ENCODE measurements at regions not wholly inside any gene's neighbourhood (a gene's known extent, or its start where the extent isn't known, plus 50 kb on each side); places are given as distances from the start of the nearest gene placed in this dataset.

DNA sequence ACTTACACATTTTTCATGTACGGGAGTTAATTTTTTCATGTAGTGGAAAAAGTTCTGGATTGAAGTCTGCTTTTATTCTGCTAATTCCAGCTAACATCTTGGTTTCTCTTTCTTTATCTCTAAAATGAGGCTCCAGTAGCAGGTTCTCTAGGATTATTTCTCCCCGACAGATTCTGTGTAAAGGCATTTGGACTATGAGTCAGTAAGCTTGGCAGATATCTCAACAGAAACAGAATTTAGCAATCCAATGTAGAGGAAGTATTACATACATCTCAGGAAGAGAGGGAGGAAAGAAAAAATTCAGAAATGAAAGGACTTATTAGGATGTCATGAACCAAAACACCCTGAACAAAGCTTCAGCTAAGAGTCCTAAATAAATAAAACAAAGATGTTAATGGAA, 1682.3 kb upstream of the TENM3 start (continued):
- TF ChIP-seq ZNF274 (IDR thresholded peaks at IDR 0.05; ENCODE audit: low read depth, low read length), result no peak
- TF ChIP-seq, protein P1, sequence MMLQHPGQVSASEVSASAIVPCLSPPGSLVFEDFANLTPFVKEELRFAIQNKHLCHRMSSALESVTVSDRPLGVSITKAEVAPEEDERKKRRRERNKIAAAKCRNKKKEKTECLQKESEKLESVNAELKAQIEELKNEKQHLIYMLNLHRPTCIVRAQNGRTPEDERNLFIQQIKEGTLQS (IDR thresholded peaks at IDR 0.05), result no peak
- TF ChIP-seq FOSL1 (IDR thresholded peaks at IDR 0.05; ENCODE audit: low read depth), result no peak
- TF ChIP-seq ELF1 (IDR thresholded peaks at IDR 0.05; ENCODE audit: borderline replicate concordance, low read depth), result no peak
- TF ChIP-seq POLR2A (IDR thresholded peaks at IDR 0.05; ENCODE audit: borderline replicate concordance, extremely low read depth, insufficient read depth, insufficient read length), result no peak
- no peak for TF ChIP-seq CEBPB (IDR thresholded peaks at IDR 0.05; ENCODE audit: low read depth)
- TF ChIP-seq TCF7L2 (IDR thresholded peaks at IDR 0.05; ENCODE audit: borderline replicate concordance, extremely low read depth, insufficient read depth, insufficient read length), result no peak

DNA sequence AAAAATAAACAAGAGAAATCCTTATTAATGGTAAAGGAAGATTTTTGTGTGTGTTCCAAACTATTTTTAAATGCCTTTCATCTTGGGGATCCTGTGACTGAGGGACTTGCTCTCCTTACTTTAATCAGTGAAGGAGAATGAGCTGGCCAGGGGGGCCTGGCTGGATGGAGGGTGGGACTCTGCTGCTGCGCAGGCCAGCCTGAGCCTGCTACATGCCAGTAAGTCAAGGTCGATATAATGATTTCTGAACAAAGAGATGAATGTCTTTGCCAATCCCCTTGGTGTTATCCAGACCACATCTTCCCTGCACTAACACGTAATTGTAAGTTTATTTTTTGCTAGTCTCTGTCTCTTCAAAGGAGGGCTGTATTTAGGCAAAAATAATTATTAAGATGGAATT, 1679.2 kb upstream of the TENM3 start:
- Histone ChIP-seq H3K4me3 (replicated peaks in 1 of 2; ENCODE audit: low read depth in 1 of 2, low read length in 2 of 2) (no peak overlapping the region), H3K27ac (ENCODE audit: low read depth, low read length) (no peak overlapping the region), H3K9me2 (ENCODE audit: insufficient read depth) (no peaks in the 10 kb centered on the region), H3K9ac (ENCODE audit: low read length) (no peak overlapping the region), H3K27me3 (ENCODE audit: insufficient read depth, low read length) (no peaks in the 10 kb centered on the region), H3K4me2 (ENCODE audit: low read length) (no peak overlapping the region), H3K4me1 (ENCODE audit: control insufficient read depth in 1 of 2, insufficient read depth in 2 of 2, low read length in 2 of 2) (no peaks in the 10 kb centered on the region), H4K20me1 (ENCODE audit: insufficient read depth) (no peaks in the 10 kb centered on the region), H3K36me3 (ENCODE audit: control insufficient read depth in 1 of 2, insufficient read depth in 2 of 2, low read length in 2 of 2) (no peaks in the 10 kb centered on the region), H3K79me2 (ENCODE audit: insufficient read depth, low read length) (no peaks in the 10 kb centered on the region), H3K9me3 (ENCODE audit: control insufficient read depth in 1 of 2, insufficient read depth in 1 of 2, low read depth in 1 of 2, low read length in 2 of 2) (no peaks in the 10 kb centered on the region), H2AFZ (ENCODE audit: low read depth, low read length, poor library complexity, severe bottlenecking) (no peak overlapping the region)
- TF ChIP-seq FOSL1 (IDR thresholded peaks at IDR 0.05; ENCODE audit: low read depth), result no peak
- TF ChIP-seq, protein P1 (IDR thresholded peaks at IDR 0.05), result no peak
- no peak for TF ChIP-seq POLR2AphosphoS5 (IDR thresholded peaks at IDR 0.05; ENCODE audit: low read depth, low read length)
- TF ChIP-seq, protein P2, sequence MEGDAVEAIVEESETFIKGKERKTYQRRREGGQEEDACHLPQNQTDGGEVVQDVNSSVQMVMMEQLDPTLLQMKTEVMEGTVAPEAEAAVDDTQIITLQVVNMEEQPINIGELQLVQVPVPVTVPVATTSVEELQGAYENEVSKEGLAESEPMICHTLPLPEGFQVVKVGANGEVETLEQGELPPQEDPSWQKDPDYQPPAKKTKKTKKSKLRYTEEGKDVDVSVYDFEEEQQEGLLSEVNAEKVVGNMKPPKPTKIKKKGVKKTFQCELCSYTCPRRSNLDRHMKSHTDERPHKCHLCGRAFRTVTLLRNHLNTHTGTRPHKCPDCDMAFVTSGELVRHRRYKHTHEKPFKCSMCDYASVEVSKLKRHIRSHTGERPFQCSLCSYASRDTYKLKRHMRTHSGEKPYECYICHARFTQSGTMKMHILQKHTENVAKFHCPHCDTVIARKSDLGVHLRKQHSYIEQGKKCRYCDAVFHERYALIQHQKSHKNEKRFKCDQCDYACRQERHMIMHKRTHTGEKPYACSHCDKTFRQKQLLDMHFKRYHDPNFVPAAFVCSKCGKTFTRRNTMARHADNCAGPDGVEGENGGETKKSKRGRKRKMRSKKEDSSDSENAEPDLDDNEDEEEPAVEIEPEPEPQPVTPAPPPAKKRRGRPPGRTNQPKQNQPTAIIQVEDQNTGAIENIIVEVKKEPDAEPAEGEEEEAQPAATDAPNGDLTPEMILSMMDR (IDR thresholded peaks at IDR 0.05 in 2 of 3, conservative IDR thresholded peaks at IDR 0.05 in 1 of 3; ENCODE audit: borderline replicate concordance in 1 of 3, insufficient read depth in 1 of 3, low read depth in 2 of 3, low read length in 2 of 3), result no peak
- no peak for TF ChIP-seq YY1 (IDR thresholded peaks at IDR 0.05; ENCODE audit: extremely low read depth, insufficient replicate concordance, low read depth, low read length)
- ChIA-PET CTCF (no interaction called here), RAD21 (ENCODE audit: low non-redundant PET in 1 of 2, low total read pairs in 2 of 2, uncharacterized antibody in 2 of 2, unreplicated experiment in 2 of 2) (no interaction called here), POLR2A (no interaction called here)
- ATAC-seq (no peak), DNase-seq (ENCODE audit: low read depth, low spot score) (no peak)
- BruUV-seq (replicated peaks), result no TSS peak
- intact Hi-C loops (cut with micrococcal nuclease), result no loop called here

Data from HCT116 (cell line).